NCI-H446 treated with DMSO at 0.1 percent for 48 hours (cell line): ENCODE measurements at regions not wholly inside any gene's neighbourhood (a gene's known extent, or its start where the extent isn't known, plus 50 kb on each side); places are given as distances from the start of the nearest gene placed in this dataset.
"Not testable (repeated sequence)": the region's sequence is repeated elsewhere in the genome, so short reads cannot be mapped to it uniquely, and the experiment has no call there.

Experiments used
- DNase-seq: peaks from one replicate; lab custom pipeline; 2025; lab: John Stamatoyannopoulos, UW

GRCh38 chr4:52157071-52157470 is 106.0 kb downstream of the SPATA18 start:
- not testable (repeated sequence) for DNase-seq

DNA sequence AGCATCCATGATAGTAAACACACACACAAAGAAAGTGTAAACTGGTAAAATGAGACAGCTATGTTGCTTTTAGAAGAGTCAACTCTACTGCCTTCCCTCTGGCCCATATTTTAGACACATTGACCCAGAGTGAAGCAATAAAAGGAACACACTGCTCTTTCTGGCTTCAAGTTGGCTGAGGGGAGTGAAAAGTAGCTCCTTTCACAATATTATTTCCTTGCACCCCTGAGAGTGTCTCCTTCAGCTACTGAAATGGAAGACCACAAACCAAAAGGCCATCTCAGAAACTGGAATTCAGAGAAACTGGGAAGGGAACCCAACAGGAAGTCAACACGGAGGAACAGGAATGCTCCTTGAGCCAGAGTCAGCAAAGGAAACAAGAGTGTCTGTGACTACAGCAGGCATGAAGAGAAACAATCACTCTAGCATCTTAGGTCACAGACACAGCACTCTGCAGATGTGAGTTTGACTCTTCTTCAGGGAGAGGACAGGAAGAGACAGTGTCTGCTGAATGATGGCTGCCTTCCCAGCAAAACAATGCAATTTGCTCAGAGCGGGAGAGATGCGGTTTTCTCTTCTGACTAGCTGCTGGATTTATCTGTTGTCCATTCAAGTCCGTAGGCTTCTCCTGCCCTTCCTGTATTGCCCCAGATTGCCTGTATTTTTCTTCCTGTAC is 106.7 kb downstream of the SPATA18 start:
- no peak for DNase-seq

DNA sequence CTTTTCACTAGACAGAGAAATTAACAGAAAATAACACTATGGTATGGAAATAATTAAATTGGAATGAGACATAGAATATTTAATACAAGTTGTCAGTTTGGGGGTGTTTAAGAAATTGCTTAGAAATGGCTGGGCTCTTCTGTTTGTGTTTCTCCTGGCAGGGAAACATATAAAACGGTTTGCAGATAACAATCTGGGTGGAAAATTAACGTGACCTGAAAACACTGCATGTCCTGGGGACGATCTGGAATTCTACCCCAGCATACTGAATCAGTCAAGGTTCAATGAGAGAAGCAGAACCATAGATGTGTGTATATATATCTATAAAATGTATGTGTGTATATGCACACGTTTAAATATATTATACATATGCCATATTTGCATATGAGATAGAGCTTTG is 109.8 kb downstream of the SPATA18 start:
- no peak for DNase-seq

DNA sequence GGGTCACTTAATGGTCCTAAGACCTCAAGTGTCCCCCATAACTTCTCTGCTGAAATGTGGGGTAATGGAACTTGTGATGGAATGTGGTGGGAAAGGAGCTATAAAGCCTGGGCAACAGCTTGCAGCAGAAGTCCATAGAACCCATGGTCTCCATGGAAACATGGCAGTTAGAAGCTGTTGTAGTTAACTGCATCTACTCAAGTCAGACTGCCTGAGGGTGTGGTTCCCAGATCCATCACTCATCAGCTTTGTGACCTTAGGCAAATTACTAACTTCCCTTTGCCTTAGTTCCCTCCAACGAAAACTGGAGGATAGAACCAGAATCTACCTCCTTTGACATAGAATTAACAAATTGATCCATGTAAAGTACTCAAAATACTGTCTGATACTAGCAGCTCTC is 113.0 kb downstream of the SPATA18 start:
- DNase-seq = no peak

- no peak for DNase-seq
Observed at GRCh38 chr4:52172166-52172565, 121.1 kb downstream of the SPATA18 start.

GRCh38 chr4:52173470-52174045 is 122.5 kb downstream of the SPATA18 start:
- DNase-seq = no peak

DNA sequence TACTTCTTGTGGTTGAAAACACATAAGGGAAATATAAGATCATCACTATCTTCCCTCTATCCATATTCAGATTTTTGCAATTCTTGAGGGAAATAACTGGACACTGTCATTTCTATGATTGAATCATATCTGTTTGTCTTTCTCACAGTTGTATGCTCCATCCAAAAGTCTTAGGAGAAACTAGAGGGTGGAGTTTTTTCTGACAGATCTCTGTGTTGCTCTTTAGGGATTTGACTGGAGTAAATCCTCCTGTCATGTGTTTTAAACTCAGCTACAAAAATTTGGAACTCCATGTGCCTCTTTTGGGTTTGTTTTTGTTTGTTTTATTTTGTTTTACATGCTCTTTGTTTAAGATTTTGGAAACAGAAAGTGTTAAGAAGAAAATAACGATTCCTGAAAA is 136.5 kb downstream of the SPATA18 start:
- no peak for DNase-seq

GRCh38 chr4:52192001-52192400 is 140.9 kb downstream of the SPATA18 start:
- DNase-seq = no peak

GRCh38 chr4:52192721-52193135 is 141.6 kb downstream of the SPATA18 start:
- peak; percentile 57 for DNase-seq

DNA sequence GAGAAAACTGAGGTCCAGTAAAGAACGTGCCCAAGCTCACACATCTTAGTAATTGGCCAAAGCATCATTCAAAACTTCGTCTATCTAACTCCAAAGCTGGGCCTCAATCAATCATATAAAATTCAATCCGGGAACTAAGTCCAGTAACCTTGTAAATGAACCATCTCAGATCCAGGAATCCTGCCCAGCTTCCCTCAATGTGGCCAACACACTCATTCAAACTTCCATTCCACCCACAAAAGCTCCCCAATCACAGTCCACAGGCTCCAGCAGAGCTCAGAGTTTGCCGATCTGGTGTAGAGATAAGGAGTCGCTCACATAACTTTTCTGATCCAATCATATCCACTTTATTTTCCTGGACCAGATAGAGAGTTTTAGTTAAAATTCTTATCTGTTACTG is 144.8 kb downstream of the SPATA18 start:
- no peak for DNase-seq

GRCh38 chr4:52196606-52197130 is 145.6 kb downstream of the SPATA18 start:
- DNase-seq = no peak

GRCh38 chr4:52197306-52197705 is 146.2 kb downstream of the SPATA18 start:
- no peak for DNase-seq

- DNase-seq = no peak
Observed at GRCh38 chr4:52198294-52198693, 147.2 kb downstream of the SPATA18 start.

DNA sequence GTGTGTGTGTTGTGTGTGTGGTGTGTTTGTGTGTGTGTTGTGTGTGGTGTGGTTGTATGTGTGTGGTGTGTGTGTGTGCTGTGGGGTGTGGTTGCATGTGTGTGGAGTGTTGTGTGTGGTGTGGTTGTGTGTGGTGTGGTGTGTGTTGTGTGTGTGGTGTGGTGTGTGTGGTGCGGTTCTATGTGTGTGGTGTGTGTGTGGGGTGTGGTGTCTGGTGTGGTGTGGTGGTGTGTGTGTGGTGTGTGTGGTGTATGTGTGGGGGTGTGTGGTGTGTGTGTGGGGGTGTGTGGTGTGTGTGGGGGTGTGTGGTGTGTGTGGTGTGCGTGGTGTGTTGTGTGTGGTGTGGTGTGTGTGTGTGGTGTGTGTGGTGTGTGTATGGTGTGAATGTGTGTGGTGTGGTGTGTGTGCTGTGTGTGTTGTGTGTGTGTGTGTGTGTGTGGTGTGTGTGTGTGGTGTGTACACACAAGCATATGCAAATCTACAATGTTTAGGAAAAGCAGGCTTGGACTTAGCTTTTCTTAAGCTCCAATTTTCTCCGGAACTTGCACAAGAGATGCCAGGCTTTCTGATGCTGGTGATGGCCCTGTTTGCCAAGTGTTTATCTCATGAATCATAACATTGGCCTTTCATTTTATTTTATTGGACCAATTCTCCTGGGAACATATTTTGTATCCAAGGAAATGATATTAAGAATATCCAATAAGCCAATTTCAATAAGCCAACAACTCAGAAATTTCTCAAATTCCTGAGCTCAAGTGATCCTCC is 148.7 kb downstream of the SPATA18 start:
- peak; percentile 44 for DNase-seq

GRCh38 chr4:52200339-52200725 is 149.2 kb downstream of the SPATA18 start:
- no peak for DNase-seq

DNA sequence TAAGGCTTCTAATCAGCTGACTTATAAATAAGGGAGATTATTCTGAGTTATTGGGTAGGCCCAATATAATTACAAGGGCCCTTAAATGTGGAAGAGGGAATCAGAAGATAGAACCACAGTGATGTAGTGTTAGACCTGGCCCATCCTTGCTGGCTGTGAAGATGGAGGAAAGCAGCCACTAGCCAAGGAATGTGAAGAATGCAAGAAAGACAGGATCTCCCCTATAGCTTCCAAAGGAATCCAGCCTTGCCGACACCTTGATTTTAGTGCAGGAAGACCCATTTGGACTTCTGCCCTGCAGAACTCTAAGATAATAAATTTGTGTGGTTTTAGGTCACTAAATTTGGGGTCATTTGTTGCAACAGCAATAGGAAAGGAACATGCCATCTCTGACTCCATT is 150.6 kb downstream of the SPATA18 start:
- no peak for DNase-seq

DNA sequence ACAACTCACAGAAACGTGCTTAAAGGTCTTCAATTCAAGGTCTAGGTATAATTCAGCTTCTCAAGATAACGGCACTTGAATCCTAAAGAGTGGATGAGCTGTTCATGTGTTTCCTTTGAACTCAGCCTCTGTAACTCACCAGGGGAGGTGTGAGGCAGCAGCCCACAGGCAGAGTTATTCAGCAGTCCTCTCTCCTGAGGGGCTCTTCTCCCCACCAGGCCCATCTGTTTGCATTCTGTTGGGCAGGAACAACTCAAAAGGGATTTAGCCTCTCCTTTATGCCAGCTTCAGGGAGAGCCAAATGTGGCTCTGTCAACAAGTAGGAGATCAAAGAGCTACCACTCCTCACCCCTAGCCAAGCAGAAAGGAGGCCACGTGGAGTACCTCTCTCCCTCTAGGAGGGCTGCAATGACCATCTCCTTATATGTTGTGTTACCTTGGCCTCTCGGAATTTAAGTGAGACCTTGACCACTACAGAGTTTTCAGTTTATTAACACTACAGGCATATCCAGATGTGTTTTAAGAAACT is 151.2 kb downstream of the SPATA18 start:
- no peak for DNase-seq

- no peak for DNase-seq
Observed at GRCh38 chr4:52202931-52203330, 151.8 kb downstream of the SPATA18 start.

GRCh38 chr4:52203351-52203750 is 152.2 kb downstream of the SPATA18 start:
- DNase-seq = no peak

- DNase-seq = no peak
Observed at GRCh38 chr4:52204921-52205320, 153.8 kb downstream of the SPATA18 start.

DNA sequence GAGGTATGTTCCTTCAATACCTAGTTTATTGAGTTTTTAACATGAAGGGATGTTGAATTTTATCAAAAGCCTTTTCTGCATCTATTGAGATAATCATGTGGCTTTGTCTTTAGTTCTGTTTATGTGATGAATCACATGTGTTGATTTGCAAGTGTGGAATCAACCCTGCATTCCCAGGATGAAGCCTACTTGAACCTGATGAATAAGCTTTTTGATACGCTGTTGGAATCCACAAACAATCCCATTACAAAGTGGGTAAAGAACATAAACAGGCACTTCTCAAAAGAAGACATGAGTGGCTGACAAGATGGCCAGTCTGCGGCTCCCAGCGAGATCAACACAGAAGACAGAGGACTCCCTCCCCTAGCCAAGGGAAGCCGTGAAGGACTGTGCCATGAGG is 156.0 kb downstream of the SPATA18 start:
- DNase-seq = not testable (repeated sequence)

- no peak for DNase-seq
Observed at GRCh38 chr4:52212702-52213101, 161.6 kb downstream of the SPATA18 start.

DNA sequence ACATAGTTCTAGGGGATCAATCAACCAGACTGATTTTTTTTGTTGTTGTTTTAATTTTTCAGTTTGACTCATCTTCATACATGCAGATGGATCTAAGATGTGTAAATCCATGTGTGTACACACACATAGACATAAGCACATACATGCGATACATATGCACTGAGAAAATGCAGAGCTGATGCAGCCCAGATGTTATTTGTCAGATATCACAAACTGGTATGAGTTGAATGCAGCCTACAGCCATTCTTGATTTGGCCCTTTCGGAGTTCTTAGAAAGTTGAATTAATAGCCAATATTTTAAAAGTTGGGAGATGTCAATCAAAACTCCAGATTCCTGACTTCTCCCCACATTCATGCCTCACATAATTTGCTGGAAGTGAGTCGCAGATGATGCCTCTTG is 180.4 kb downstream of the SPATA18 start:
- no peak for DNase-seq
